ENCODE measurements at regions not wholly inside any gene's neighbourhood (a gene's known extent, or its start where the extent isn't known, plus 50 kb on each side); places are given as distances from the start of the nearest gene placed in this dataset.

DNA sequence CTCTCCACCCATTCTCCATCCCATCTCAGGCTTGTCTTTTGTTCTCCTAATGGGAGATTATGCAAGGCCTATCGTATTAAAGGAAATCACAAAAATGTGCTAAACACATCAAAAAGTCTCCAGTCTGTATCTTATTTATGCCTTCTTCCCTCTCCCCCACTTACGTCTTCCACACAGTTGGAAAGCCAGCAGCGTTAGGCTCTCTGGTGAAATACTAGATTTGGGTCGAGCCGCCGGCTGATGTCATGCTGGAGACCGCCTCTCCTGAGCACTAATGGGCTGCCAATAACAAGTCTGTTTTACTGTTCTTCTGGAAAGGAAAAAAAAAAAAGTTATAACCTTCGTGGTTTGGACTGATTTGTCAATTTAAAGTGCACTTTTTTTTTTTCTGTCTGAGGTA, 182.7 kb upstream of the SIX2 start:
- DNase-seq = no peak
- H3K4me1 Mint-ChIP-seq (ENCODE audit: low read depth, unreplicated experiment) = peaks cover 8% of the 10 kb centered on the region
- no peak overlapping the region for H3K27ac Mint-ChIP-seq (ENCODE audit: unreplicated experiment)
- TF ChIP-seq, protein P1, sequence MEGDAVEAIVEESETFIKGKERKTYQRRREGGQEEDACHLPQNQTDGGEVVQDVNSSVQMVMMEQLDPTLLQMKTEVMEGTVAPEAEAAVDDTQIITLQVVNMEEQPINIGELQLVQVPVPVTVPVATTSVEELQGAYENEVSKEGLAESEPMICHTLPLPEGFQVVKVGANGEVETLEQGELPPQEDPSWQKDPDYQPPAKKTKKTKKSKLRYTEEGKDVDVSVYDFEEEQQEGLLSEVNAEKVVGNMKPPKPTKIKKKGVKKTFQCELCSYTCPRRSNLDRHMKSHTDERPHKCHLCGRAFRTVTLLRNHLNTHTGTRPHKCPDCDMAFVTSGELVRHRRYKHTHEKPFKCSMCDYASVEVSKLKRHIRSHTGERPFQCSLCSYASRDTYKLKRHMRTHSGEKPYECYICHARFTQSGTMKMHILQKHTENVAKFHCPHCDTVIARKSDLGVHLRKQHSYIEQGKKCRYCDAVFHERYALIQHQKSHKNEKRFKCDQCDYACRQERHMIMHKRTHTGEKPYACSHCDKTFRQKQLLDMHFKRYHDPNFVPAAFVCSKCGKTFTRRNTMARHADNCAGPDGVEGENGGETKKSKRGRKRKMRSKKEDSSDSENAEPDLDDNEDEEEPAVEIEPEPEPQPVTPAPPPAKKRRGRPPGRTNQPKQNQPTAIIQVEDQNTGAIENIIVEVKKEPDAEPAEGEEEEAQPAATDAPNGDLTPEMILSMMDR (IDR thresholded peaks at IDR 0.05; ENCODE audit: partially characterized antibody, unreplicated experiment) = no peak
- H3K36me3 Mint-ChIP-seq (ENCODE audit: unreplicated experiment) = peaks cover 6% of the 10 kb centered on the region
- peaks cover 5% of the 10 kb centered on the region for H3K27me3 Mint-ChIP-seq (ENCODE audit: unreplicated experiment)
- no peak overlapping the region for H3K4me3 Mint-ChIP-seq (ENCODE audit: unreplicated experiment)
- H3K9me3 Mint-ChIP-seq (ENCODE audit: unreplicated experiment) = peaks cover 3% of the 10 kb centered on the region

DNA sequence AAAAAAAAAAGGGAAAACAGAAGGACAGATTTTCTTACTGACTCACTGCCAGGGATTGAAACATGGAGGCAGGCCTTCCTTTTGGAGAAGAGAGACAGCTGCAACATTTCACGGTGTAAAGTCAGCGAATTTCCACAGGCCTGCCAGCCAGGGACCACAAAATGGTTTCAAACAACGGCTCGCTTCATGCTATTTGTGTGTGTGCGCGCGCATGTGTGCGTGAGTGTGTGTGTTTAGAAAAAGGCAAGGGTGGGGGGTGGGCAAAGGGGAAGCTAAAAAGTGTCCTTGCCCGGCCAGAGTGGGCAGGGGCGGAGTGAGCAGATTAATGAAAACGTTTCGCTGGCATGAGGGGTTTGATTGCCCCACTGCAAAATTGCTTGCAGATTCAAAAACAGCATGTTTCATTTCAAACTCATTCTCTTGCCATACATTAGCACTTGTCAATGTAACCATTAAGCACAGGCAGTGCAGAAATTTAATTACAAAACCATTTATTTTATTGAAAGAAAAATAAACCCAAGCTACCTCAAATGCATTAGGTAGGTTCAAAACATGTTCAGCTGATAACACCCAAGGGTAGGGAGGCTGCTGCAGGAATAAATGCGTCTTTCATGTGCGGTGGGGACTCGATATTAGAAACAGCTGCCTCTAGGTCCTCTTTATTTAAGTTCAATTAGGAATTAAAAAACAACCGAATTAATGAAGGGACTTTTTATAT, 182.1 kb upstream of the SIX2 start:
- Mint-ChIP-seq H3K4me3 (ENCODE audit: unreplicated experiment) (no peak overlapping the region), H3K4me1 (ENCODE audit: low read depth, unreplicated experiment) (peaks cover 8% of the 10 kb centered on the region), H3K27me3 (ENCODE audit: unreplicated experiment) (peaks cover 5% of the 10 kb centered on the region), H3K36me3 (ENCODE audit: unreplicated experiment) (peaks cover 6% of the 10 kb centered on the region), H3K27ac (ENCODE audit: unreplicated experiment) (no peak overlapping the region), H3K9me3 (ENCODE audit: unreplicated experiment) (peaks cover 3% of the 10 kb centered on the region)
- TF ChIP-seq, protein P1 (IDR thresholded peaks at IDR 0.05; ENCODE audit: partially characterized antibody, unreplicated experiment) = no peak
- no peak for DNase-seq

DNA sequence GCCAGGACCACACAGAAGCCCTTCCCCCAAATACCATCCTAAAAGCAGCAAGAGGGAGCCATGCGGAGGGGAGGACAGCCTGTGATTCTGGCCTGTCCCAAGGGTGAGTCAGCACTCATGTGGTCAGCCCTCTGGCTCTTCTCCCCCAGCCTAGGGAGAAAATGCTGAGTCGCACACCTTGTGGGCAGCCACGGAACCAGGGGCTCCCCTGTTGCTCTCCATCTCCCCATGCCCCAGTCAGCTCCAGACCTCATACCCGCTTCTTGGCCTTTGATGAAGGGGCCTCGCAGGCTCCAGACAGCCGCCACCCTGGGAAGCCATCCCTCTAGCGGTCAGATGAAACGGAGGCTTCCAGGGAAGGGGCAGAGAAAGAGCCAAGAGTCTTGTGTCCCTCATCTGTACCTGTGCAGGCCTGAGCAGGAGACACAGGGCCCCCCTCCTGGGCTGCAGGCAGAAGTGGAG, 181.3 kb upstream of the SIX2 start:
- TF ChIP-seq, protein P1 (IDR thresholded peaks at IDR 0.05; ENCODE audit: partially characterized antibody, unreplicated experiment) = no peak
- Mint-ChIP-seq H3K27ac (ENCODE audit: unreplicated experiment) (no peak overlapping the region), H3K36me3 (ENCODE audit: unreplicated experiment) (peaks cover 6% of the 10 kb centered on the region), H3K9me3 (ENCODE audit: unreplicated experiment) (peaks cover 3% of the 10 kb centered on the region), H3K27me3 (ENCODE audit: unreplicated experiment) (peaks cover 5% of the 10 kb centered on the region), H3K4me3 (ENCODE audit: unreplicated experiment) (no peak overlapping the region), H3K4me1 (ENCODE audit: low read depth, unreplicated experiment) (peaks cover 8% of the 10 kb centered on the region)
- no peak for DNase-seq

DNA sequence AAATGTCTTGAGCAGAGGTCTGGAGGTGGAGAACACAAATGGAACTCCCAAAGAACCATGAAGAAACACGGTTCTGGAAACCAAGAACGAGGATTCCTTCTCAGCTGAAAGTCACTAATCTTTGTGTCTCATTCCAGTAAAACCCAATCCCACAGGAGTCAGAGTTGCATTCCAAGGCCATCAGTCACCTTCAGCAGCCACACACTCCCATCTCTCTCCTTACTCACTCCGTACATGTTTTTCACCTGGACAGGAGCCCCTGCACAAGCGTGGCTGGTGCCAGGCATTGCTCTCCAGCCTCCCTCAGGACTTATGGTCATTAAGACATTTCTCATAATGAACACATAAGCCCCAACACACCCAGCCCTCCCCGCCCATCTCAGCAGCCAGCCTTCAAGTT, 175.4 kb upstream of the SIX2 start:
- H3K27me3 Mint-ChIP-seq (ENCODE audit: unreplicated experiment) = peaks cover 3% of the 10 kb centered on the region
- TF ChIP-seq, protein P1 (IDR thresholded peaks at IDR 0.05; ENCODE audit: partially characterized antibody, unreplicated experiment) = no peak
- H3K27ac Mint-ChIP-seq (ENCODE audit: unreplicated experiment) = no peak overlapping the region
- H3K4me1 Mint-ChIP-seq (ENCODE audit: low read depth, unreplicated experiment) = no peaks in the 10 kb centered on the region
- no peak for DNase-seq
- H3K4me3 Mint-ChIP-seq (ENCODE audit: unreplicated experiment) = no peak overlapping the region
- H3K36me3 Mint-ChIP-seq (ENCODE audit: unreplicated experiment) = peaks cover 6% of the 10 kb centered on the region
- no peaks in the 10 kb centered on the region for H3K9me3 Mint-ChIP-seq (ENCODE audit: unreplicated experiment)

DNA sequence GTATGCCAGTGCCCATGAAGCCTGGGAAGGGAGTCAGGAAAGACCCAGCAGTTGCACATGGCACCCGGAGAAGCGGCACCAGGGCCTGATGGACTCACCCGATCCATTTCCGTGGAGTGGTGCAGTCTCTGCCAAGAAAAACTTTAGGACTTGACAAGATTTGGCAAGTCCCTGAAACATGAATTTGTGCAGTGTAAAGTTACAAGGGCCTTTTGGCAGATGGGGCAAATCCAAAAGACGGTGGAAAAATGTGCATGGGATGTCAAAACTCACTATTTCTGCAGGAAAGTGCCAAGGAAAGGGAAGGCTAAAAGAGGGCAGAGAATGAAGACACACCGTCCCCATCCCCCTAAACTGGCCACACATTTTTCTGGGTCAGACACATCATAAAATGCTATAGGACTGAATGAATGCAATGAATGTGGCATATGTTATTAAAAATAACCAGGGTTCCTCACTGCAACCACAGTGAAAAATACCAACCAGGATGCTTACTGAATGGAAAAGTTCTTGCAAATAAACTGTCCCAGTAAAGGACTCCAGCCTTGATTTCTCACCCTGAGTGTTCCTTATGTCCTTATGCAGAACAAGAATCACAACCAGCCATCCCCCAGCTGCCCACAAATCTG, 173.5 kb upstream of the SIX2 start:
- Mint-ChIP-seq H3K27ac (ENCODE audit: unreplicated experiment) (no peak overlapping the region), H3K4me3 (ENCODE audit: unreplicated experiment) (no peak overlapping the region), H3K4me1 (ENCODE audit: low read depth, unreplicated experiment) (no peaks in the 10 kb centered on the region), H3K27me3 (ENCODE audit: unreplicated experiment) (no peaks in the 10 kb centered on the region), H3K36me3 (ENCODE audit: unreplicated experiment) (no peaks in the 10 kb centered on the region), H3K9me3 (ENCODE audit: unreplicated experiment) (no peaks in the 10 kb centered on the region)
- no peak for DNase-seq
- TF ChIP-seq, protein P1 (IDR thresholded peaks at IDR 0.05; ENCODE audit: partially characterized antibody, unreplicated experiment) = no peak
